HG03378 (cell line): ENCODE measurements at regions not wholly inside any gene's neighbourhood (a gene's known extent, or its start where the extent isn't known, plus 50 kb on each side); places are given as distances from the start of the nearest gene placed in this dataset.

Source experiments
- ATAC-seq: cut with Tn5 transposase; IDR thresholded peaks from one replicate; pipeline ENCODE4 v1.9.1; 2021; ENCODE audit warnings: mild to moderate bottlenecking, moderate library complexity; ENCODE audit not compliant: unreplicated experiment

- ATAC-seq = no peak
These were observed 55.0 kb downstream of the GPR6 start for GRCh38 chr6:110033101-110033500.

GRCh38 chr6:110033749-110034666 lies 55.9 kb downstream of the GPR6 start:
- ATAC-seq = no peak

GRCh38 chr6:110034667-110035036 lies 56.5 kb downstream of the GPR6 start:
- ATAC-seq = no peak

GRCh38 chr6:110035321-110035720 lies 57.2 kb downstream of the GPR6 start:
- no peak for ATAC-seq

GRCh38 chr6:110036408-110037302 lies 58.5 kb downstream of the GPR6 start:
- no peak for ATAC-seq

GRCh38 chr6:110037726-110038295 lies 59.7 kb downstream of the GPR6 start:
- ATAC-seq = no peak

GRCh38 chr6:110039364-110039980 lies 61.4 kb downstream of the GPR6 start:
- peak; percentile 84 for ATAC-seq

GRCh38 chr6:110039981-110040383 lies 61.9 kb downstream of the GPR6 start:
- ATAC-seq = peak; percentile 37

GRCh38 chr6:110040716-110041115 lies 62.6 kb downstream of the GPR6 start:
- ATAC-seq = no peak

- ATAC-seq = no peak
These were observed 63.0 kb downstream of the GPR6 start for GRCh38 chr6:110041126-110041525.

GRCh38 chr6:110041830-110042229 lies 63.7 kb downstream of the GPR6 start:
- no peak for ATAC-seq

GRCh38 chr6:110042670-110043296 lies 64.7 kb downstream of the GPR6 start:
- no peak for ATAC-seq

- ATAC-seq = no peak
These were observed 65.4 kb downstream of the GPR6 start for GRCh38 chr6:110043366-110043994.

- ATAC-seq = no peak
These were observed 66.0 kb downstream of the GPR6 start for GRCh38 chr6:110044096-110044495.

- no peak for ATAC-seq
These were observed 66.5 kb downstream of the GPR6 start for GRCh38 chr6:110044622-110045021.

GRCh38 chr6:110048221-110048875 lies 70.2 kb downstream of the GPR6 start:
- no peak for ATAC-seq

- no peak for ATAC-seq
These were observed 71.8 kb downstream of the GPR6 start for GRCh38 chr6:110049696-110050439.
